HG02885 (cell line): ENCODE measurements at regions not wholly inside any gene's neighbourhood (a gene's known extent, or its start where the extent isn't known, plus 50 kb on each side); places are given as distances from the start of the nearest gene placed in this dataset.
"Not testable (repeated sequence)": the region's sequence is repeated elsewhere in the genome, so short reads cannot be mapped to it uniquely, and the experiment has no call there.

Experiments used
- ATAC-seq: cut with Tn5 transposase; IDR thresholded peaks from one replicate; pipeline ENCODE4 v1.9.1; 2021; ENCODE audit warnings: mild to moderate bottlenecking; ENCODE audit not compliant: unreplicated experiment, poor library complexity

DNA sequence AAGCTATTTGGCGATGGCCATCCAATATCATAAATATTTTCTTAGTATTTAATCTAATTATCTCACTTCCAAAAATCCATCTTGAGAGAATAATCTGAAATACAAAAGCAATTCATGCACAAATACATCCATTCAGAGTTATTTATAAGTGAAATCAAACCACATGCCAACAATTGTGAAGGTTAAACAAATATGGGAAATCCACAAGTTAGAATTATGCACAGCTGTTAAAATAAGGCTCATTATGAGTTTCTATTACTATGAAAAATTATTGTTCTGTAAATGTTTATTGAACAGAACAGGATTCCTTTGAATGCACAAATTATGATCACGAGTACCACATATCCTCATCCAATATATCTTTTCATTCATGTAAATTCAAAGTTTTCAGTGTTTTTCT, 267.7 kb downstream of the PLOD2 start:
- ATAC-seq: no peak

DNA sequence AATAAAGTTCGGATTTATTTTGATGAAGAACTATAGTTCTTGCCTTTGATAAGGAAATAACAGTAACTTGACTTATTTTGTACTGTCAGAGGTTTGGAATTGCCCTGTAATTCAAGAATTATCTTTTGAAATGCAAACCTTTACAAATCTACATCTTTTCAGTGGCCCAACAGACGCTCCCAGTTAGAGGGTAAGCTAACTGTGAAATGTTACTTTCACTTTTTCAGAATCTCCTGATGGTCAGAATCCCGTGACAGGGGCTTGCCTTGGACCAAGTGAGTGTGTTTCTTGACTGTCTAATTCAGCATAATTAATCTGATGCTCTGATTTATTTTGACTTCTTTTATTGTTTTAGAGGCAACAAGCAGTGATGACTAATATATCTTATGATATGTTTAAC, 262.5 kb downstream of the PLOD2 start:
- peak; percentile 31 for ATAC-seq

GRCh38 chr3:145899241-145899640, 261.7 kb downstream of the PLOD2 start:
- ATAC-seq: peak; percentile 39

DNA sequence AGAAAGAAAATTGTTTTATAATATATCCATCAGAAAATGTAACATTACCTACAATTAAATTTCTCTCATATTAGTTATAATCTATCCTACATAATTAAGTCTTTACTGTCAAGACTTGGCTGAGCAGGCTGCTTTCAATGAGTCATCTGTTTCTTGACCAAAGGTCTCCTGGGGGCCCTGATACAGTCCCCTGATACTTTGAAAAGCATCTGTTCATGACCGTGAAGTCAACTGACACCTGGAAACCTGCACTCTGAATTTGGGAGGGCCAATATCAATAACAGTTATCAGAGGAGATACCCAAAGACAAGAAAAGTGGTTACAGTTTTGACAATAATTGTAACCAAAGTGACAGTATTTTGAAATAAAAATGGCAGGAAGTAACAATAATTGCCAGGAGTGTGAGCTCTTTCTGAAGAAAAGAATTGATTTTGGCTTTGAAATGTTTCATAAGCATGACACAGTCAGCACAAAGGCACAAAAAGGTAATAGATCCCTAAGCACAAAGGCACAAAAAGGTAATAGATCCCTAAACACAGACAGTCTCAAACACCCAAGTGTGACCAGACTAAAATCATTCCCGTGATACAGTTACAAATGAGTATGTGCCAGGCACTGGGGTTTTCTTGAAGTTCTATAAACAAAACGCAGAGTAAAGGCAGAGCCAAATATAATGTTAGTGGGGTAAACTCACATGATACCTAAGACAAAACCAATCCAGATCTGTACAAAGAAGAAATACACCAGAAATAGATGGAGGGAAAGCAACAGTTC, 260.7 kb downstream of the PLOD2 start:
- peak; percentile 77 for ATAC-seq

GRCh38 chr3:145902166-145902565, 258.8 kb downstream of the PLOD2 start:
- ATAC-seq: no peak

DNA sequence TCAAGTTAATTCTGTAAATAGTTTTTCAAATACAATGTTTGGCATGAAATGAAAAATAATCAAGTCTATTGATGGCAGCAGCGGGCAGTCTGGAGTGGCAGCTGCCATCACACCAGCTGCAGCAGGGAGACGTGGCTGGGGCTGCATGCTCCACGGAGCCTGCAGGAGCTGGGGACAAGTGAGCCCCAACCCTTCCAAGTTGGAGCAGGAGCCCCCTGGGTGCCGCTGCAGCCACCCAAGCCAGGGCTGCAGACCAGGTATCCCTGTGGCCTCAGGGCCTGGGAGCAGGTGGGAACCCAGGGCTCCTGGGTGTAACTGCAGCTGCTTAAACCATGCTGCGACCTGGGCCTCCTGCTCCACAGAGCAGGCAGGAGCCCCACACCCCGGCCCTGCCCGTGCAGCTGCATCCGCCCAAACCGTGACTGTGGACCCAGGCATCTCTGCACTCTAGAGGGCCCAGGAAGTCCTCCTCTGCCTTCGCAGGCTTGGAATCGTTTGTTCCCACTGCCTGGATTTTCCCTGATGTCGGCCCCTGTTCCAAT, 257.4 kb downstream of the PLOD2 start:
- ATAC-seq: no peak

GRCh38 chr3:145904138-145904537, 256.8 kb downstream of the PLOD2 start:
- no peak for ATAC-seq

DNA sequence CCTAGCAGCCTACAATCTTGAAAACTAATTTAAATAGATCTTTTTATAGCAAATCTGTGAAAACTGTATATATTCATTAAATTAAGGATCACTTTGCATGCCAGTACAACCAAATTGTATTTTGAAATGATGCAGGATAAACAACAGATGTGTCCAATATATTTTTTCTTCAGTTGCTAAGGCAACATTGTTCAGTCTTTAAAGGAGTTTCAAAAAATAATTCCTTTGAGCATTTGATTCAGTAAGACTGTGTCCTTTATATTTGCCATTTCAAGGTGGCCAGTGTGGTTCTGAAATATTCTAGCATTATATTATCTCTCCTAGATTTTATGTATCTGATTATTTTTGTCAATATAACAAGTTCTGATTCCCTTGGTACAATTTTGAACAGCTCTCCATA, 254.7 kb downstream of the PLOD2 start:
- ATAC-seq: no peak

DNA sequence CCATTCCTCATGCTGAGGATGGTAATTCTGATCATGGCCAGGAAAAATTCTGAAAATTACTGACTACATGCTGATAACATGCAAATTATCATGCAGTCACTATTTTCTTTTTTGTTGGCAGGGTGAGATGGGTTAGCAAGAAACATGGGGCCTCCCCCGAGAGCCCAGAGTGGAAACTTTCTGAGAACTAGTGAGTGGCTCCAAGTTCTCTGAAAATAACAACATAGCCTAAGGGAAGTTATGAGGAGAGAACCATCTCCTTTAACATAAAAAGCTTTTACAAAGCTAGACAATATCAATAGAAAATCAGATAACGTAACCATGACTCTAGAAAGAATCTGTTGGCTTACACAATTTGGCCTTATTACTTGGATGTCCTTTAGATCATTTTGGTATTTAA, 254.2 kb downstream of the PLOD2 start:
- no peak for ATAC-seq

GRCh38 chr3:145911016-145911415, 250.0 kb downstream of the PLOD2 start:
- no peak for ATAC-seq

- ATAC-seq: no peak
These were observed 245.2 kb downstream of the PLOD2 start for GRCh38 chr3:145915787-145916186.

GRCh38 chr3:145927736-145928135, 233.2 kb downstream of the PLOD2 start:
- not testable (repeated sequence) for ATAC-seq

- no peak for ATAC-seq
These were observed 224.0 kb downstream of the PLOD2 start for GRCh38 chr3:145936971-145937370.

DNA sequence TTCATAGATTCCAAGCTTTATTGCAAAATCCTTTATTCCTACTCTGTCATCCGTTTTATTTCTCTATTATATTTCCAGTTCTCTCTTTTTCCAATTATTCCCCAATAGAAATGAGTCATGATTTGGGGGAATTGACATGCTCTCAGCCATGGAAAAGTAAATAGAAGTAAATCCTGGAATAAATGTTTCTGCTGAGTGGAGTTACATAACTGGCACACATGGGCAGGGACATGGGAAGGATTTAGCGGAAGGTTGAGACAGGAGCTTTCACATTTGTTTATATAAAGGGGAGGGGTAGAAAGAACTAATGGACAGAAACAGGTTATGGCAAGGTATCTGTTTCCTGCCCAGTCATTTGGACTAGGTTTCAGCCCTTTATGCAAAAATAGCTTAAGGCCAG, 221.6 kb downstream of the PLOD2 start:
- no peak for ATAC-seq

DNA sequence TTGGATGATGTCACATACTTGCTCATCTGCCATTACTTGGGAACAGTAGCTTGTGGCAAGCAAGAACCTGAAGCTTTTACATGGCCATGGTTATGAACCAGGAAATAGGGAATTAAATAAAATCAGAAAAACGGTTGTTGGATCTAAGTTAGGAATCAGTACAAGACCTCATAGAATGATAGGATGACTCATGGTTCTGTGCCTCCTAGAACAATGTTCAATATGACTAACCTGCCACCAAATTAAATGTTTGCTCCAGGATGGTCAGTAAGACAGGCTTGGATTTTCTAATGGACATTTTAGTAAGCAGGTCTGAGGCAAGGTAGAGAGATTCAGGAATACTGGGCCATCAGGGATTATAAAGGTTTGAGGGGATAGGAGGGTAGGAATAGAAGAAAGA, 218.9 kb downstream of the PLOD2 start:
- ATAC-seq: no peak

DNA sequence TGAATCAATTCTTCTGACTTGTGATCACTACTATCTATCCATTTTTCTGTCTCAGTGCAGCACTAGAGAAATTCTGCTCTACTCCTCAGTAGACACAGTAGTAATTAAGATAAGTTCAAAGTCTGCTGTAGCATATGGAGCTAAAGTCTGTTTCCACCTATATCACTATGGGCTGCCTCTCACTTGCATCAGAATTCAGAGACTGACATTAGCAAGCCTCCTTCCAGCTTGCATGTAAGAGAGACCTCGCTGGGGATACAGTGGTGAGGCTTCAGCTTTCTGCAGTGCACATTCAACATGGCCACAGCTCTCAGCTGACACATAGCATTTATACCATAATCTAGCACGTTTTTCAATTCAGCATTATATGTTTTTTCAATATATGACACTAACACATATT, 217.0 kb downstream of the PLOD2 start:
- ATAC-seq: peak; percentile 50

- ATAC-seq: no peak
These were observed 209.5 kb downstream of the PLOD2 start for GRCh38 chr3:145951441-145951840.

DNA sequence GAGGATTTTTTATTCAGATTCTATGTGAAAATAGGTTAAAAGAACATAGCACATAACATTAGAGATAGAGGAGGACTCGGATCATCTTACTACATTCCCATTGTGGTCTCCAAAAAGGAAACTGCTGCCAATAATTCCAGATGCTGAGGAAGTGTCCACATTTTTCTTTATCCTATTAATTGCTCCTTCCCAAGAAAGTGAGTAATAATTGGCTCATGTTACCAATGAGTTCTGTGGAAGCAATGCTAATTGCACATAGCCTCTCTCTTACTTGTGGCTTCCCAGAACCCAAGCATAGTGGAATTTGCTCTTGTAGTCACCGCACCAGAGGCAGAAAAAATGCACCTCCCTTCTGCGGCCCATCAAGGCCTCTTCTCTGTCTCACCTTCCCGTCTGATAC, 208.4 kb downstream of the PLOD2 start:
- ATAC-seq: no peak

GRCh38 chr3:145953316-145953715, 207.7 kb downstream of the PLOD2 start:
- no peak for ATAC-seq

GRCh38 chr3:145959457-145960088, 201.4 kb downstream of the PLOD2 start:
- no peak for ATAC-seq

GRCh38 chr3:145963111-145963510, 197.9 kb downstream of the PLOD2 start:
- ATAC-seq: no peak

GRCh38 chr3:145967043-145967442, 193.9 kb downstream of the PLOD2 start:
- no peak for ATAC-seq
